BLaER1 (cell line): ENCODE measurements at regions not wholly inside any gene's neighbourhood (a gene's known extent, or its start where the extent isn't known, plus 50 kb on each side); places are given as distances from the start of the nearest gene placed in this dataset.

Experiments
- H3K27ac ChIP-seq: shearing (Covaris generic); formaldehyde crosslinking; 2 replicates; pipeline ENCODE4 v1.8.1; 2022
- H3K27me3 ChIP-seq: shearing (Covaris generic); formaldehyde crosslinking; 2 replicates; pipeline ENCODE4 v1.8.1; 2022
- H3K36me3 ChIP-seq: shearing (Covaris generic); formaldehyde crosslinking; 2 replicates; pipeline ENCODE4 v1.8.1; 2022
- H3K4me1 ChIP-seq: shearing (Covaris generic); formaldehyde crosslinking; 2 replicates; pipeline ENCODE4 v1.8.1; 2022
- H3K4me2 ChIP-seq: shearing (Covaris generic); formaldehyde crosslinking; 2 replicates; pipeline ENCODE4 v1.8.1; 2022
- H3K4me3 ChIP-seq: shearing (Covaris generic); formaldehyde crosslinking; 2 replicates; pipeline ENCODE4 v1.8.1; 2022
- H3K9ac ChIP-seq: shearing (Covaris generic); formaldehyde crosslinking; 2 replicates; pipeline ENCODE4 v1.8.1; 2022
- H3K9me3 ChIP-seq: shearing (Covaris generic); formaldehyde crosslinking; 2 replicates; pipeline ENCODE4 v1.8.1; 2022
- H4K20me1 ChIP-seq: shearing (Covaris generic); formaldehyde crosslinking; 2 replicates; pipeline ENCODE4 v1.8.1; 2022
- Cebpa-rat ChIP-seq: shearing (Covaris generic); IDR thresholded peaks from 2 replicates; pipeline ENCODE4 v1.8.1; 2022

GRCh38 chr4:181685911-181686310 is 557.3 kb upstream of the TENM3 start:
- Histone ChIP-seq H3K9ac (no peak overlapping the region), H3K4me3 (no peak overlapping the region), H3K4me2 (no peak overlapping the region), H3K27me3 (no peaks in the 10 kb centered on the region), H3K4me1 (peaks cover 25% of the 10 kb centered on the region), H3K9me3 (peaks cover 8% of the 10 kb centered on the region; the same call in 1 of the 2 replicates), H3K36me3 (no peaks in the 10 kb centered on the region), H3K27ac (no peak overlapping the region), H4K20me1 (no peaks in the 10 kb centered on the region)
- TF ChIP-seq Cebpa-rat, result no peak

- Histone ChIP-seq H4K20me1 (no peaks in the 10 kb centered on the region), H3K9me3 (peaks cover 8% of the 10 kb centered on the region; the same call in 1 of the 2 replicates), H3K4me2 (no peak overlapping the region), H3K4me3 (no peak overlapping the region), H3K4me1 (peaks cover 13% of the 10 kb centered on the region), H3K9ac (no peak overlapping the region), H3K27me3 (no peaks in the 10 kb centered on the region), H3K36me3 (no peaks in the 10 kb centered on the region), H3K27ac (no peak overlapping the region)
- no peak for TF ChIP-seq Cebpa-rat
These were observed 556.1 kb upstream of the TENM3 start for GRCh38 chr4:181687116-181687515.

GRCh38 chr4:181688432-181688831 is 554.8 kb upstream of the TENM3 start:
- H3K27ac ChIP-seq, result no peak overlapping the region
- no peak overlapping the region for H3K9ac ChIP-seq
- H3K9me3 ChIP-seq, result peaks cover 7% of the 10 kb centered on the region; the same call in 1 of the 2 replicates
- H4K20me1 ChIP-seq, result no peaks in the 10 kb centered on the region
- H3K4me3 ChIP-seq, result no peak overlapping the region
- H3K4me2 ChIP-seq, result no peak overlapping the region
- H3K27me3 ChIP-seq, result no peaks in the 10 kb centered on the region
- no peak for TF ChIP-seq Cebpa-rat
- no peaks in the 10 kb centered on the region for H3K36me3 ChIP-seq
- no peaks in the 10 kb centered on the region for H3K4me1 ChIP-seq

- Histone ChIP-seq H3K36me3 (no peaks in the 10 kb centered on the region), H4K20me1 (no peaks in the 10 kb centered on the region), H3K9ac (no peak overlapping the region), H3K27me3 (no peaks in the 10 kb centered on the region), H3K4me1 (no peaks in the 10 kb centered on the region), H3K4me3 (no peak overlapping the region), H3K4me2 (no peak overlapping the region), H3K27ac (no peak overlapping the region), H3K9me3 (0 out of 2 replicates have a peak, but pooled peaks cover 4% of the 10 kb centered on the region)
- TF ChIP-seq Cebpa-rat, result no peak
These were observed 554.3 kb upstream of the TENM3 start for GRCh38 chr4:181688872-181689271.

GRCh38 chr4:181690498-181690897 is 552.7 kb upstream of the TENM3 start:
- no peak overlapping the region for H3K4me3 ChIP-seq
- no peak overlapping the region for H3K9ac ChIP-seq
- H3K27me3 ChIP-seq, result no peaks in the 10 kb centered on the region
- no peaks in the 10 kb centered on the region for H3K4me1 ChIP-seq
- no peak for TF ChIP-seq Cebpa-rat
- H3K4me2 ChIP-seq, result no peak overlapping the region
- no peak overlapping the region for H3K27ac ChIP-seq
- no peaks in the 10 kb centered on the region for H3K9me3 ChIP-seq
- H4K20me1 ChIP-seq, result no peaks in the 10 kb centered on the region
- no peaks in the 10 kb centered on the region for H3K36me3 ChIP-seq

- Histone ChIP-seq H3K4me2 (no peak overlapping the region), H3K4me3 (no peak overlapping the region), H3K9me3 (no peaks in the 10 kb centered on the region), H3K27me3 (no peaks in the 10 kb centered on the region), H3K4me1 (peaks cover 5% of the 10 kb centered on the region; the same call in 1 of the 2 replicates), H3K9ac (no peak overlapping the region), H4K20me1 (no peaks in the 10 kb centered on the region), H3K36me3 (no peaks in the 10 kb centered on the region), H3K27ac (no peak overlapping the region)
- no peak for TF ChIP-seq Cebpa-rat
These were observed 550.2 kb upstream of the TENM3 start for GRCh38 chr4:181692965-181693364.

GRCh38 chr4:181693517-181693916 is 549.7 kb upstream of the TENM3 start:
- Histone ChIP-seq H3K4me2 (no peak overlapping the region), H3K4me3 (no peak overlapping the region), H4K20me1 (no peaks in the 10 kb centered on the region), H3K9ac (no peak overlapping the region), H3K9me3 (no peaks in the 10 kb centered on the region), H3K36me3 (no peaks in the 10 kb centered on the region), H3K4me1 (peaks cover 5% of the 10 kb centered on the region; the same call in 1 of the 2 replicates), H3K27ac (no peak overlapping the region), H3K27me3 (no peaks in the 10 kb centered on the region)
- no peak for TF ChIP-seq Cebpa-rat

- TF ChIP-seq Cebpa-rat, result no peak
- Histone ChIP-seq H3K36me3 (no peaks in the 10 kb centered on the region), H3K4me3 (no peak overlapping the region), H3K9ac (no peak overlapping the region), H4K20me1 (no peaks in the 10 kb centered on the region), H3K9me3 (no peaks in the 10 kb centered on the region), H3K27ac (no peak overlapping the region), H3K4me2 (no peak overlapping the region), H3K4me1 (peaks cover 5% of the 10 kb centered on the region; the same call in 1 of the 2 replicates), H3K27me3 (no peaks in the 10 kb centered on the region)
These were observed 545.0 kb upstream of the TENM3 start for GRCh38 chr4:181698221-181698620.

- H3K4me1 ChIP-seq, result peaks cover 5% of the 10 kb centered on the region; the same call in 1 of the 2 replicates
- no peak overlapping the region for H3K27ac ChIP-seq
- no peak overlapping the region for H3K4me2 ChIP-seq
- H3K27me3 ChIP-seq, result no peaks in the 10 kb centered on the region
- H3K36me3 ChIP-seq, result no peaks in the 10 kb centered on the region
- no peaks in the 10 kb centered on the region for H4K20me1 ChIP-seq
- H3K9me3 ChIP-seq, result no peaks in the 10 kb centered on the region
- H3K9ac ChIP-seq, result no peak overlapping the region
- no peak for TF ChIP-seq Cebpa-rat
- no peak overlapping the region for H3K4me3 ChIP-seq
These were observed 542.0 kb upstream of the TENM3 start for GRCh38 chr4:181701214-181701613.

- peaks cover 5% of the 10 kb centered on the region; the same call in 1 of the 2 replicates for H3K4me1 ChIP-seq
- H3K4me2 ChIP-seq, result no peak overlapping the region
- no peaks in the 10 kb centered on the region for H3K9me3 ChIP-seq
- H3K9ac ChIP-seq, result no peak overlapping the region
- H3K4me3 ChIP-seq, result no peak overlapping the region
- H3K27me3 ChIP-seq, result no peaks in the 10 kb centered on the region
- no peak for TF ChIP-seq Cebpa-rat
- H4K20me1 ChIP-seq, result no peaks in the 10 kb centered on the region
- H3K36me3 ChIP-seq, result no peaks in the 10 kb centered on the region
- no peak overlapping the region for H3K27ac ChIP-seq
These were observed 541.3 kb upstream of the TENM3 start for GRCh38 chr4:181701894-181702293.
